GM12891 (cell line): ENCODE measurements at regions not wholly inside any gene's neighbourhood (a gene's known extent, or its start where the extent isn't known, plus 50 kb on each side); places are given as distances from the start of the nearest gene placed in this dataset.

ENCODE experiments used
- POLR2A ChIP-seq: IDR thresholded peaks from 2 replicates; pipeline ENCODE4 v1.6.1; 2011; ENCODE audit warnings: low read depth, low read length, control low read depth
- POLR2AphosphoS5 ChIP-seq: IDR thresholded peaks from 2 replicates; pipeline ENCODE4 v1.6.1; 2011; ENCODE audit warnings: low read depth, low read length, control low read depth
- TAF1 ChIP-seq: IDR thresholded peaks from 2 replicates; pipeline ENCODE4 v1.6.1; 2011; ENCODE audit warnings: low read depth, low read length, control low read depth

DNA sequence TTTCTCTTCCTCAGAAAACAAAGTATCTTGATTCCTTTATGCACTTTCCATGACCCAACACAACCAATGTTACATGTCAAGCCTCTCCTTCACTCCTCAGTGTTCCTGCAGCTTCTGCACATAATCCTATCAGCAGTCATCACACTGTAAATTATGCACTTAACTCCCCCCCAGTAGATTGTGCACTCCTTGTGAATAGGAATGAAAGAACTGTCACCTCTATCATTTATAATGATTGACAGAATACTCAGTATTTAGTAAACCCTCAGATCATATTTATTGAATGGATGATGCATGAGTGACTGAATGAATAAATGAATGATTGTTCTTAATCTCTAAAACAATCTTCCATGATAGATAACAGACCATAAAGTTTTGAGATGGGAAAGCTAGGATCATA lies 253.3 kb downstream of the HS3ST1 start:
- TF ChIP-seq POLR2AphosphoS5 (no peak), POLR2A (no peak), TAF1 (no peak)
